Endothelial cell of umbilical vein (primary cell): ENCODE measurements at regions not wholly inside any gene's neighbourhood (a gene's known extent, or its start where the extent isn't known, plus 50 kb on each side); places are given as distances from the start of the nearest gene placed in this dataset.

ENCODE experiments used
- BruUV-seq: library from RNA; stranded (reverse); fragments of 400-500 nt; replicated peaks from 2 replicates; lab custom pipeline; 2021; lab: Mats Ljungman, UMichigan
- CTCF ChIA-PET: fragments of 300-600, 350-600 bp; sonication (Branson Sonifier 250); formaldehyde crosslinking; loops from one replicate; lab custom pipeline; 2021; ENCODE audit warnings: antibody characterized with exemption, inconsistent platforms; lab: Charles Lee
- POLR2A ChIA-PET: fragments of 300-600, 350-600 bp; sonication (Branson Sonifier 250); formaldehyde crosslinking; loops from one replicate; lab custom pipeline; 2021; ENCODE audit warnings: antibody characterized with exemption, inconsistent platforms; lab: Charles Lee
- DNase-seq: peaks from one replicate; pipeline ENCODE4 v3.0.0-alpha.2; 2011; ENCODE audit warnings: low read depth, low spot score
- FAIRE-seq: peaks from 2 replicates; lab custom pipeline; 2011; peaks lifted over from hg19 to GRCh38; lab: Jason Lieb, UNC
- H2AFZ ChIP-seq: 2 replicates; pipeline ENCODE4 v1.6.0; 2012; ENCODE audit warnings: low read depth, low read length, control low read depth, inconsistent platforms
- H3K27ac ChIP-seq: 2 replicates; pipeline ENCODE4 v1.5.1; 2011; ENCODE audit warnings: low read depth, mild to moderate bottlenecking, control low read depth, low read length, moderate library complexity; ENCODE audit not compliant: insufficient read depth
- H3K27me3 ChIP-seq, 2 experiments: 2 replicates each; pipeline versions ENCODE4 v1.6.0 to v1.6.1; 2011; ENCODE audit warnings: low read length in 2 of 2, mixed read lengths in 1 of 2; ENCODE audit not compliant: control insufficient read depth in 2 of 2, insufficient read depth in 2 of 2
- H3K36me3 ChIP-seq, 2 experiments: 2 replicates in 1 of 2; 3 replicates in 1 of 2; pipeline ENCODE4 v1.5.1; 2011; ENCODE audit warnings: low read length in 2 of 2, mild to moderate bottlenecking in 1 of 2, moderate library complexity in 1 of 2; ENCODE audit not compliant: control insufficient read depth in 2 of 2, insufficient read depth in 2 of 2; ENCODE audit errors: extremely low read depth in 1 of 2
- H3K4me1 ChIP-seq: 3 replicates; pipeline ENCODE4 v1.5.1; 2011; ENCODE audit warnings: mild to moderate bottlenecking, low read length; ENCODE audit not compliant: control insufficient read depth, insufficient read depth; ENCODE audit errors: extremely low read depth
- H3K4me2 ChIP-seq: 2 replicates; pipeline ENCODE4 v1.6.1; 2011; ENCODE audit warnings: low read length, control low read depth, mixed read lengths; ENCODE audit not compliant: insufficient read depth
- H3K4me3 ChIP-seq, 3 experiments: fragments of 200-600 bp in 1 of 3; sonication (generic), shearing (Covaris generic) in 1 of 3; replicated peaks in 1 of 3; 2 replicates each; pipeline ENCODE4 v1.5.1; 2011 to 2016; ENCODE audit warnings: control low read depth in 3 of 3, low read length in 3 of 3, mild to moderate bottlenecking in 2 of 3, inconsistent platforms in 1 of 3, low read depth in 1 of 3, moderate library complexity in 1 of 3; ENCODE audit not compliant: insufficient read depth in 1 of 3
- H3K79me2 ChIP-seq: 2 replicates; pipeline ENCODE4 v1.6.0; 2012; ENCODE audit warnings: low read length, inconsistent platforms; ENCODE audit not compliant: control insufficient read depth, insufficient read depth
- H3K9ac ChIP-seq: replicated peaks from 2 replicates; pipeline ENCODE3; 2011; ENCODE audit warnings: low read length, control low read depth; ENCODE audit not compliant: insufficient read depth; ENCODE audit errors: extremely low read depth
- H3K9me1 ChIP-seq: replicated peaks from 3 replicates; pipeline ENCODE4 v1.6.0; 2011; ENCODE audit warnings: mild to moderate bottlenecking, low read length; ENCODE audit not compliant: control insufficient read depth, insufficient read depth; ENCODE audit errors: extremely low read depth
- H3K9me3 ChIP-seq: replicated peaks from 2 replicates; pipeline ENCODE4 v1.5.1; 2012; ENCODE audit warnings: low read length, inconsistent platforms; ENCODE audit not compliant: control insufficient read depth, insufficient read depth
- H4K20me1 ChIP-seq: replicated peaks from 2 replicates; pipeline ENCODE3; 2011; ENCODE audit warnings: mild to moderate bottlenecking, low read length; ENCODE audit not compliant: control insufficient read depth, insufficient read depth; ENCODE audit errors: extremely low read depth
- CTCF ChIP-seq, 2 donors: IDR thresholded peaks; 1 replicate in 1 of 2; 2 replicates in 1 of 2; pipeline ENCODE4 v1.5.1; 2011; ENCODE audit warnings: low read length in 2 of 2, mild to moderate bottlenecking in 2 of 2, moderate library complexity in 2 of 2, control low read depth in 1 of 2, inconsistent platforms in 1 of 2, low read depth in 1 of 2; ENCODE audit not compliant: insufficient read depth in 1 of 2; ENCODE audit errors: extremely low read depth in 1 of 2
- EZH2 ChIP-seq: IDR thresholded peaks from 2 replicates; pipeline ENCODE4 v1.6.1; 2012; ENCODE audit warnings: borderline replicate concordance, low read depth, mild to moderate bottlenecking, moderate library complexity, low read length, inconsistent platforms; ENCODE audit not compliant: severe bottlenecking
- FOS ChIP-seq: IDR thresholded peaks from 2 replicates; pipeline ENCODE4 v1.6.1; 2011; ENCODE audit warnings: mild to moderate bottlenecking, low read length, moderate library complexity, borderline replicate concordance; ENCODE audit not compliant: insufficient read depth
- GATA2 ChIP-seq: IDR thresholded peaks from 2 replicates; pipeline ENCODE4 v1.7.0; 2011; ENCODE audit warnings: low read depth, mild to moderate bottlenecking, moderate library complexity, mixed read lengths, low read length; ENCODE audit not compliant: insufficient read length, insufficient read depth
- JUN ChIP-seq: IDR thresholded peaks from 2 replicates; pipeline ENCODE4 v1.6.1; 2011; ENCODE audit warnings: borderline replicate concordance, low read depth; ENCODE audit not compliant: insufficient read length, insufficient read depth
- MAX ChIP-seq: IDR thresholded peaks from 2 replicates; pipeline ENCODE4 v1.6.1; 2011; ENCODE audit not compliant: insufficient read depth, insufficient read length
- MYC ChIP-seq: IDR thresholded peaks from one replicate; pipeline ENCODE4 v1.6.1; 2011; ENCODE audit warnings: mild to moderate bottlenecking, low read depth, low read length
- POLR2A ChIP-seq: IDR thresholded peaks from 2 replicates; pipeline ENCODE4 v1.6.1; 2012; ENCODE audit warnings: low read depth, mild to moderate bottlenecking, control low read depth, low read length
- POLR2AphosphoS5 ChIP-seq: IDR thresholded peaks from 2 replicates; pipeline ENCODE4 v1.6.1; 2012; ENCODE audit warnings: low read depth, mild to moderate bottlenecking, control low read depth, low read length, moderate library complexity; ENCODE audit not compliant: insufficient read depth
- dilution Hi-C: fragments of 300-500 bp; cut with MboI; formaldehyde crosslinking; loops from one replicate; pipeline ENCODE4 v1.15.0; 2019; ENCODE audit warnings: low sequenced_read_pairs; ENCODE audit not compliant: extremely low pct_ligation_motif_present
- intact Hi-C: fragments of 100-400 bp; cut with micrococcal nuclease; formaldehyde crosslinking; loops from one replicate; pipeline ENCODE4 v1.10.0; 2022

GRCh38 chr4:155599596-155599995, 67.1 kb upstream of the GUCY1A1 start:
- Histone ChIP-seq H3K9me3 (no peaks in the 10 kb centered on the region), H4K20me1 (no peaks in the 10 kb centered on the region), H3K9ac (no peak overlapping the region), H3K4me1 (no peaks in the 10 kb centered on the region), H2AFZ (no peak overlapping the region), H3K27ac (no peak overlapping the region), H3K4me2 (no peak overlapping the region), H3K79me2 (no peaks in the 10 kb centered on the region), H3K9me1 (no peaks in the 10 kb centered on the region), H3K36me3 (no peaks in the 10 kb centered on the region), H3K4me3 (no peak overlapping the region), H3K27me3 (no peaks in the 10 kb centered on the region)
- dilution Hi-C loops: no loop called here
- peak; percentile 68 for DNase-seq
- BruUV-seq: no TSS peak
- TF ChIP-seq FOS: no peak
- TF ChIP-seq CTCF (IDR thresholded peaks at IDR 0.05; ENCODE audit: extremely low read depth in 1 of 2, insufficient read depth in 1 of 2, low read depth in 1 of 2, low read length in 2 of 2): no peak
- no peak for TF ChIP-seq MYC
- no peak for TF ChIP-seq EZH2
- no peak for TF ChIP-seq GATA2
- TF ChIP-seq JUN: no peak
- no peak for TF ChIP-seq POLR2AphosphoS5
- no peak for TF ChIP-seq MAX
- TF ChIP-seq POLR2A: no peak
- ChIA-PET CTCF (interaction anchor here (1.4 kb wide), 1 partner anchor 71 kb away, joined by 5 read pairs; no protein-coding TSS in a partner anchor), POLR2A (no interaction called here)
- intact Hi-C loops: no loop called here
- no peak for FAIRE-seq
